DND-41 (cell line): ENCODE measurements at regions not wholly inside any gene's neighbourhood (a gene's known extent, or its start where the extent isn't known, plus 50 kb on each side); places are given as distances from the start of the nearest gene placed in this dataset.

ENCODE experiments used
- CTCF ChIP-seq: IDR thresholded peaks from 2 replicates; pipeline ENCODE4 v1.5.1; 2012; ENCODE audit warnings: borderline replicate concordance, low read length, moderate library complexity, mild to moderate bottlenecking; ENCODE audit not compliant: poor library complexity, severe bottlenecking; ENCODE audit errors: extremely low read depth
- EZH2 ChIP-seq: IDR thresholded peaks from 3 replicates; pipeline ENCODE4 v1.6.1; 2012; ENCODE audit warnings: borderline replicate concordance, low read depth, mild to moderate bottlenecking, moderate library complexity, low read length, inconsistent platforms; ENCODE audit not compliant: severe bottlenecking

GRCh38 chr13:22744688-22745452 is 435.9 kb upstream of the SGCG start:
- TF ChIP-seq EZH2 (no peak), CTCF (no peak)
